Gastrocnemius medialis (tissue), 4 donors: ENCODE measurements at regions not wholly inside any gene's neighbourhood (a gene's known extent, or its start where the extent isn't known, plus 50 kb on each side); places are given as distances from the start of the nearest gene placed in this dataset.

ENCODE experiments used
- POLR2A ChIP-seq, 2 donors: fragments of 450-650 bp; IDR thresholded peaks; one replicate each; pipeline ENCODE4 v1.6.1; 2017; ENCODE audit warnings: antibody characterized with exemption in 2 of 2, mild to moderate bottlenecking in 2 of 2, moderate library complexity in 2 of 2
- TF ChIP-seq, protein P1 (sequence below), 5 experiments: fragments of 450-650 bp in 3 of 5; fragments of 200-600 bp in 2 of 5; sonication (generic) in 2 of 5; IDR thresholded peaks in 4 of 5; conservative IDR thresholded peaks in 1 of 5; 1 replicate in 4 of 5; 2 replicates in 1 of 5; pipeline ENCODE4 v1.5.1; 2016 to 2019; ENCODE audit warnings: antibody characterized with exemption in 5 of 5, mild to moderate bottlenecking in 3 of 5, moderate library complexity in 3 of 5

DNA sequence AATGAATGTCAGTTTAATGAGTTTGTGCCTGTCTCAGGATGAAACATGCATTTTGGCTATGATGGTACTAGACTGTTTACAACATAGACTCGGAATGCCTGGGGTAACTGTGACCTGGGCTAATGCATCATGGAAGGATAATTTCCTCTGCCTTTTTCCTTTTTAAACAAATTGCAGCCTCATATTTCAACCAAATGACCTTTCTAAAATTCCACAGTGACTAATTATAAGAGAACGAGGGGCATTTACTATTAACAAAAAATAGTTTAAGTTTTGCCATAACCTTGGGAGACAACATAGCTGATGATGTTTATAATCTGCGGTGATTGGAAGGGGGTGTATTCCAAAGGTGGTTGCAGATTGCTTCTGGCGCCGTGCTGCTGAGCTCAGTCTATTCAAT, 1140.5 kb downstream of the GALC start:
- TF ChIP-seq, protein P1, sequence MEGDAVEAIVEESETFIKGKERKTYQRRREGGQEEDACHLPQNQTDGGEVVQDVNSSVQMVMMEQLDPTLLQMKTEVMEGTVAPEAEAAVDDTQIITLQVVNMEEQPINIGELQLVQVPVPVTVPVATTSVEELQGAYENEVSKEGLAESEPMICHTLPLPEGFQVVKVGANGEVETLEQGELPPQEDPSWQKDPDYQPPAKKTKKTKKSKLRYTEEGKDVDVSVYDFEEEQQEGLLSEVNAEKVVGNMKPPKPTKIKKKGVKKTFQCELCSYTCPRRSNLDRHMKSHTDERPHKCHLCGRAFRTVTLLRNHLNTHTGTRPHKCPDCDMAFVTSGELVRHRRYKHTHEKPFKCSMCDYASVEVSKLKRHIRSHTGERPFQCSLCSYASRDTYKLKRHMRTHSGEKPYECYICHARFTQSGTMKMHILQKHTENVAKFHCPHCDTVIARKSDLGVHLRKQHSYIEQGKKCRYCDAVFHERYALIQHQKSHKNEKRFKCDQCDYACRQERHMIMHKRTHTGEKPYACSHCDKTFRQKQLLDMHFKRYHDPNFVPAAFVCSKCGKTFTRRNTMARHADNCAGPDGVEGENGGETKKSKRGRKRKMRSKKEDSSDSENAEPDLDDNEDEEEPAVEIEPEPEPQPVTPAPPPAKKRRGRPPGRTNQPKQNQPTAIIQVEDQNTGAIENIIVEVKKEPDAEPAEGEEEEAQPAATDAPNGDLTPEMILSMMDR (IDR thresholded peaks at IDR 0.05 in 4 of 5, conservative IDR thresholded peaks at IDR 0.05 in 1 of 5): no peak
- no peak for TF ChIP-seq POLR2A (IDR thresholded peaks at IDR 0.05)
